PFSK-1 (cell line): ENCODE measurements at regions not wholly inside any gene's neighbourhood (a gene's known extent, or its start where the extent isn't known, plus 50 kb on each side); places are given as distances from the start of the nearest gene placed in this dataset.

Experiments used
- SIN3A ChIP-seq: IDR thresholded peaks from 2 replicates; pipeline ENCODE4 v1.6.1; 2012; ENCODE audit warnings: mild to moderate bottlenecking, low read length, moderate library complexity, borderline replicate concordance; ENCODE audit not compliant: insufficient read depth
- TAF1 ChIP-seq: IDR thresholded peaks from 2 replicates; pipeline ENCODE4 v1.6.1; 2012; ENCODE audit warnings: low read length, control low read depth, borderline replicate concordance; ENCODE audit not compliant: insufficient read depth
- TF ChIP-seq, protein P1 (sequence below), 2 experiments: IDR thresholded peaks; 2 replicates each; pipeline versions ENCODE4 v1.6.1 to v1.8.0; 2011 to 2012; ENCODE audit warnings: low read depth in 2 of 2, low read length in 2 of 2, control low read depth in 1 of 2, inconsistent platforms in 1 of 2, mild to moderate bottlenecking in 1 of 2, moderate library complexity in 1 of 2; ENCODE audit not compliant: insufficient read depth in 1 of 2

DNA sequence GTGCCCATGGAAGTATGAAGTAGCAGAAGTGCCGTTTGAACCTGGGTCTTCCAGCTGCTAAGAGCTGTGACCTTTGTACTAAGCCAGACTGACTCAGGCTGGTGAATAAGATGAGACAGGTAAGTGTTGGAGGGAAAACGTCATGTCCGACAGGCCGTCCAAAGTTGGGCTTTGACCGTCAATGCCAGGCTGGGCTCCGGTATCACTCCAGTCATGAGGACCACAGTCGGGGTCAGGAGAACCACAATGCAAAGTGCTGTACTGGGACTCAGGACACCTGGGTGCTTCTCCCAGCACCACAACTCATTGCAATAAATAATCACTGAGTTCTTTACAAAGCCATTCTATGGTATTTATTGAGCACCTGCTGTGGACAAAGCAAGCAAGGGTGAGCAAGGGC, 268.6 kb downstream of the HAPSTR1 start:
- TF ChIP-seq TAF1 (no peak), SIN3A (no peak)
- TF ChIP-seq, protein P1, sequence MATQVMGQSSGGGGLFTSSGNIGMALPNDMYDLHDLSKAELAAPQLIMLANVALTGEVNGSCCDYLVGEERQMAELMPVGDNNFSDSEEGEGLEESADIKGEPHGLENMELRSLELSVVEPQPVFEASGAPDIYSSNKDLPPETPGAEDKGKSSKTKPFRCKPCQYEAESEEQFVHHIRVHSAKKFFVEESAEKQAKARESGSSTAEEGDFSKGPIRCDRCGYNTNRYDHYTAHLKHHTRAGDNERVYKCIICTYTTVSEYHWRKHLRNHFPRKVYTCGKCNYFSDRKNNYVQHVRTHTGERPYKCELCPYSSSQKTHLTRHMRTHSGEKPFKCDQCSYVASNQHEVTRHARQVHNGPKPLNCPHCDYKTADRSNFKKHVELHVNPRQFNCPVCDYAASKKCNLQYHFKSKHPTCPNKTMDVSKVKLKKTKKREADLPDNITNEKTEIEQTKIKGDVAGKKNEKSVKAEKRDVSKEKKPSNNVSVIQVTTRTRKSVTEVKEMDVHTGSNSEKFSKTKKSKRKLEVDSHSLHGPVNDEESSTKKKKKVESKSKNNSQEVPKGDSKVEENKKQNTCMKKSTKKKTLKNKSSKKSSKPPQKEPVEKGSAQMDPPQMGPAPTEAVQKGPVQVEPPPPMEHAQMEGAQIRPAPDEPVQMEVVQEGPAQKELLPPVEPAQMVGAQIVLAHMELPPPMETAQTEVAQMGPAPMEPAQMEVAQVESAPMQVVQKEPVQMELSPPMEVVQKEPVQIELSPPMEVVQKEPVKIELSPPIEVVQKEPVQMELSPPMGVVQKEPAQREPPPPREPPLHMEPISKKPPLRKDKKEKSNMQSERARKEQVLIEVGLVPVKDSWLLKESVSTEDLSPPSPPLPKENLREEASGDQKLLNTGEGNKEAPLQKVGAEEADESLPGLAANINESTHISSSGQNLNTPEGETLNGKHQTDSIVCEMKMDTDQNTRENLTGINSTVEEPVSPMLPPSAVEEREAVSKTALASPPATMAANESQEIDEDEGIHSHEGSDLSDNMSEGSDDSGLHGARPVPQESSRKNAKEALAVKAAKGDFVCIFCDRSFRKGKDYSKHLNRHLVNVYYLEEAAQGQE (IDR thresholded peaks at IDR 0.05; ENCODE audit: insufficient read depth in 1 of 2, low read depth in 2 of 2, low read length in 2 of 2): no peak
